CD4-positive, alpha-beta T cell (primary cell): ENCODE measurements at regions not wholly inside any gene's neighbourhood (a gene's known extent, or its start where the extent isn't known, plus 50 kb on each side); places are given as distances from the start of the nearest gene placed in this dataset.
A peak's percentile ranks its signal among the peaks of the same experiment; 100 is the strongest.

ENCODE experiments used
- ATAC-seq: fragments of 200-7000 bp; cut with Tn5 transposase; one replicate; pipeline ENCODE4 v1.10.0; 2022; ENCODE audit warnings: mild to moderate bottlenecking; ENCODE audit not compliant: poor library complexity
- CTCF ChIA-PET: fragments of 350-600 bp; sonication (Branson Sonifier 250); formaldehyde crosslinking; loops from one replicate; lab custom pipeline; 2021; ENCODE audit warnings: antibody characterized with exemption, inconsistent platforms; lab: Charles Lee
- POLR2A ChIA-PET: fragments of 350-600 bp; sonication (Branson Sonifier 250); formaldehyde crosslinking; loops from one replicate; lab custom pipeline; 2021; ENCODE audit warnings: antibody characterized with exemption, inconsistent platforms; lab: Charles Lee
- DNase-seq, 14 experiments: peaks; one replicate each; pipeline ENCODE4 v3.0.0-alpha.2; 2013 to 2020; ENCODE audit warnings: mixed read lengths in 2 of 14
- H3K27ac ChIP-seq, 2 donors: one replicate each; pipeline versions ENCODE4 v1.5.1 to v1.7.0; 2013; ENCODE audit warnings: low read length in 2 of 2, low read depth in 1 of 2, mild to moderate bottlenecking in 1 of 2
- H3K27me3 ChIP-seq, 2 experiments: 1 replicate in 1 of 2; 2 replicates in 1 of 2; pipeline versions ENCODE4 v1.6.1 to v1.7.0; 2013; ENCODE audit warnings: low read length in 2 of 2, control low read depth in 1 of 2, mild to moderate bottlenecking in 1 of 2, moderate library complexity in 1 of 2; ENCODE audit not compliant: insufficient read depth in 2 of 2, control insufficient read depth in 1 of 2
- H3K36me3 ChIP-seq: one replicate; pipeline ENCODE4 v1.6.1; 2013; ENCODE audit warnings: low read length, control low read depth; ENCODE audit not compliant: insufficient read depth
- H3K4me1 ChIP-seq: one replicate; pipeline ENCODE4 v1.6.1; 2013; ENCODE audit warnings: low read length, control low read depth; ENCODE audit not compliant: insufficient read depth
- H3K4me3 ChIP-seq: one replicate; pipeline ENCODE4 v1.5.1; 2013; ENCODE audit warnings: mild to moderate bottlenecking, low read length, moderate library complexity
- H3K9me3 ChIP-seq, 2 experiments: 1 replicate in 1 of 2; 2 replicates in 1 of 2; pipeline versions ENCODE4 v1.6.1 to v1.7.0; 2013; ENCODE audit warnings: low read length in 2 of 2, mild to moderate bottlenecking in 2 of 2, control low read depth in 1 of 2, moderate library complexity in 1 of 2; ENCODE audit not compliant: control insufficient read depth in 1 of 2, insufficient read depth in 1 of 2
- H3K27ac Mint-ChIP-seq: one replicate; pipeline ENCODE4 v1.8.0; 2020; ENCODE audit warnings: mixed read lengths
- H3K27me3 Mint-ChIP-seq: one replicate; pipeline ENCODE4 v1.8.0; 2021; ENCODE audit warnings: mixed read lengths
- H3K36me3 Mint-ChIP-seq: one replicate; pipeline ENCODE4 v1.8.0; 2021; ENCODE audit warnings: low read depth, mixed read lengths
- H3K4me1 Mint-ChIP-seq: one replicate; pipeline ENCODE4 v1.8.0; 2021; ENCODE audit warnings: low read depth, mixed read lengths
- H3K4me3 Mint-ChIP-seq: one replicate; pipeline ENCODE4 v1.8.0; 2020; ENCODE audit warnings: mild to moderate bottlenecking, mixed read lengths
- H3K9me3 Mint-ChIP-seq: one replicate; pipeline ENCODE4 v1.8.0; 2020; ENCODE audit warnings: mixed read lengths
- CTCF ChIP-seq: fragments of 200-600 bp; IDR thresholded peaks from one replicate; pipeline ENCODE4 v1.8.0; 2022; ENCODE audit warnings: antibody characterized with exemption, mild to moderate bottlenecking
- intact Hi-C, 2 experiments: fragments of 100-400 bp; cut with DNase I in 1 of 2; cut with micrococcal nuclease in 1 of 2; formaldehyde crosslinking; loops; one replicate each; pipeline versions ENCODE4 v1.15.1 to v1.9.0; 2023 to 2025; cut with DNase I, micrococcal nuclease

- H3K27me3 Mint-ChIP-seq = peaks cover 22% of the 10 kb centered on the region
- no peaks in the 10 kb centered on the region for H3K4me1 Mint-ChIP-seq
- H3K36me3 Mint-ChIP-seq = no peaks in the 10 kb centered on the region
- H3K9me3 ChIP-seq = no peaks in the 10 kb centered on the region
- H3K27ac ChIP-seq = no peak overlapping the region
- H3K27ac Mint-ChIP-seq = no peak overlapping the region
- H3K4me1 ChIP-seq = no peaks in the 10 kb centered on the region
- no peak for TF ChIP-seq CTCF
- no peaks in the 10 kb centered on the region for H3K9me3 Mint-ChIP-seq
- H3K27me3 ChIP-seq = no peaks in the 10 kb centered on the region
- no peak overlapping the region for H3K4me3 Mint-ChIP-seq
- ATAC-seq (no peak), DNase-seq (no peak)
- H3K36me3 ChIP-seq = no peaks in the 10 kb centered on the region
- ChIA-PET CTCF (no interaction called here), POLR2A (no interaction called here)
- no peak overlapping the region for H3K4me3 ChIP-seq
- intact Hi-C loops = no loop called here
Observed at GRCh38 chr6:140047321-140047720, 672.9 kb upstream of the CITED2 start.

GRCh38 chr6:140046016-140046632 lies 671.7 kb upstream of the CITED2 start:
- Mint-ChIP-seq H3K4me3 (no peak overlapping the region), H3K27ac (no peak overlapping the region), H3K36me3 (no peaks in the 10 kb centered on the region), H3K9me3 (no peaks in the 10 kb centered on the region), H3K4me1 (no peaks in the 10 kb centered on the region), H3K27me3 (peaks cover 22% of the 10 kb centered on the region)
- intact Hi-C loops = no loop called here
- Histone ChIP-seq H3K9me3 (no peaks in the 10 kb centered on the region), H3K4me1 (no peaks in the 10 kb centered on the region), H3K27me3 (no peaks in the 10 kb centered on the region), H3K27ac (no peak overlapping the region), H3K4me3 (no peak overlapping the region), H3K36me3 (no peaks in the 10 kb centered on the region)
- no peak for ATAC-seq
- no peak for TF ChIP-seq CTCF
- ChIA-PET POLR2A (no interaction called here), CTCF (no interaction called here)
- peak in 2 of 14 experiments; percentile 11 to 37 for DNase-seq

- H3K27ac ChIP-seq = no peak overlapping the region
- no peak for TF ChIP-seq CTCF
- no peak overlapping the region for H3K27ac Mint-ChIP-seq
- H3K27me3 ChIP-seq = no peaks in the 10 kb centered on the region
- ATAC-seq (no peak), DNase-seq (no peak)
- H3K9me3 ChIP-seq = no peaks in the 10 kb centered on the region
- CTCF ChIA-PET = no interaction called here
- peaks cover 12% of the 10 kb centered on the region for H3K27me3 Mint-ChIP-seq
- no peaks in the 10 kb centered on the region for H3K9me3 Mint-ChIP-seq
- H3K4me3 Mint-ChIP-seq = no peak overlapping the region
- no peaks in the 10 kb centered on the region for H3K4me1 Mint-ChIP-seq
- no peak overlapping the region for H3K4me3 ChIP-seq
- no peaks in the 10 kb centered on the region for H3K36me3 ChIP-seq
- H3K36me3 Mint-ChIP-seq = no peaks in the 10 kb centered on the region
- intact Hi-C loops = no loop called here
- POLR2A ChIA-PET = no interaction called here
- no peaks in the 10 kb centered on the region for H3K4me1 ChIP-seq
Observed at GRCh38 chr6:140045116-140045515, 670.7 kb upstream of the CITED2 start.
